Thyroid gland (tissue), 4 donors: ENCODE measurements at regions not wholly inside any gene's neighbourhood (a gene's known extent, or its start where the extent isn't known, plus 50 kb on each side); places are given as distances from the start of the nearest gene placed in this dataset.

ENCODE experiments used
- POLR2A ChIP-seq, 2 donors: fragments of 450-650 bp; IDR thresholded peaks; one replicate each; pipeline ENCODE4 v1.6.1; 2017; ENCODE audit warnings: antibody characterized with exemption in 2 of 2, mild to moderate bottlenecking in 2 of 2, moderate library complexity in 1 of 2
- TF ChIP-seq, protein P1 (sequence below), 6 experiments: fragments of 200-600 bp in 3 of 6; fragments of 450-650 bp in 3 of 6; sonication (generic) in 3 of 6; IDR thresholded peaks; one replicate each; pipeline ENCODE4 v1.5.1; 2016 to 2019; ENCODE audit warnings: antibody characterized with exemption in 6 of 6, mild to moderate bottlenecking in 2 of 6, inconsistent platforms in 1 of 6, moderate library complexity in 1 of 6

- TF ChIP-seq, protein P1, sequence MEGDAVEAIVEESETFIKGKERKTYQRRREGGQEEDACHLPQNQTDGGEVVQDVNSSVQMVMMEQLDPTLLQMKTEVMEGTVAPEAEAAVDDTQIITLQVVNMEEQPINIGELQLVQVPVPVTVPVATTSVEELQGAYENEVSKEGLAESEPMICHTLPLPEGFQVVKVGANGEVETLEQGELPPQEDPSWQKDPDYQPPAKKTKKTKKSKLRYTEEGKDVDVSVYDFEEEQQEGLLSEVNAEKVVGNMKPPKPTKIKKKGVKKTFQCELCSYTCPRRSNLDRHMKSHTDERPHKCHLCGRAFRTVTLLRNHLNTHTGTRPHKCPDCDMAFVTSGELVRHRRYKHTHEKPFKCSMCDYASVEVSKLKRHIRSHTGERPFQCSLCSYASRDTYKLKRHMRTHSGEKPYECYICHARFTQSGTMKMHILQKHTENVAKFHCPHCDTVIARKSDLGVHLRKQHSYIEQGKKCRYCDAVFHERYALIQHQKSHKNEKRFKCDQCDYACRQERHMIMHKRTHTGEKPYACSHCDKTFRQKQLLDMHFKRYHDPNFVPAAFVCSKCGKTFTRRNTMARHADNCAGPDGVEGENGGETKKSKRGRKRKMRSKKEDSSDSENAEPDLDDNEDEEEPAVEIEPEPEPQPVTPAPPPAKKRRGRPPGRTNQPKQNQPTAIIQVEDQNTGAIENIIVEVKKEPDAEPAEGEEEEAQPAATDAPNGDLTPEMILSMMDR (IDR thresholded peaks at IDR 0.05), result no peak
- TF ChIP-seq POLR2A (IDR thresholded peaks at IDR 0.05), result no peak
Observed at GRCh38 chr12:86663173-86663572, 407.0 kb upstream of the MGAT4C start.
